Activated T-cell treated with anti-CD3 and anti-CD28 coated beads, Interleukin-2, amount 50 U/mL, for 72 hours (primary cell): ENCODE measurements at regions not wholly inside any gene's neighbourhood (a gene's known extent, or its start where the extent isn't known, plus 50 kb on each side); places are given as distances from the start of the nearest gene placed in this dataset.
A peak's percentile ranks its signal among the peaks of the same experiment; 100 is the strongest.

Experiments
- ATAC-seq, 2 donors: fragments of 150-1000 bp; cut with Tn5 transposase; replicated peaks in 1 of 2; 2 replicates each; pipeline ENCODE4 v1.10.0; 2021; ENCODE audit warnings: moderate library complexity in 2 of 2, mild to moderate bottlenecking in 1 of 2
- DNase-seq, 2 donors: peaks; one replicate each; pipeline ENCODE4 v3.0.0; 2021 to 2022; ENCODE audit warnings: mixed read lengths in 1 of 2
- H3K27ac Mint-ChIP-seq: one replicate; pipeline ENCODE4 v1.8.0; 2022; ENCODE audit warnings: mild to moderate bottlenecking, moderate library complexity, mixed read lengths
- H3K27me3 Mint-ChIP-seq: one replicate; pipeline ENCODE4 v1.8.0; 2022; ENCODE audit warnings: low read depth, mixed read lengths
- H3K36me3 Mint-ChIP-seq, 2 donors: one replicate each; pipeline ENCODE4 v1.8.0; 2022; ENCODE audit warnings: mixed read lengths in 2 of 2, mild to moderate bottlenecking in 1 of 2; ENCODE audit not compliant: insufficient read depth in 2 of 2
- H3K4me1 Mint-ChIP-seq: one replicate; pipeline ENCODE4 v1.8.0; 2022; ENCODE audit warnings: low read depth, mixed read lengths
- H3K4me3 Mint-ChIP-seq, 2 donors: one replicate each; pipeline ENCODE4 v1.8.0; 2022; ENCODE audit warnings: mild to moderate bottlenecking in 2 of 2, mixed read lengths in 2 of 2, moderate library complexity in 2 of 2
- H3K9me3 Mint-ChIP-seq, 2 donors: one replicate each; pipeline ENCODE4 v1.8.0; 2022; ENCODE audit warnings: mixed read lengths in 2 of 2

DNA sequence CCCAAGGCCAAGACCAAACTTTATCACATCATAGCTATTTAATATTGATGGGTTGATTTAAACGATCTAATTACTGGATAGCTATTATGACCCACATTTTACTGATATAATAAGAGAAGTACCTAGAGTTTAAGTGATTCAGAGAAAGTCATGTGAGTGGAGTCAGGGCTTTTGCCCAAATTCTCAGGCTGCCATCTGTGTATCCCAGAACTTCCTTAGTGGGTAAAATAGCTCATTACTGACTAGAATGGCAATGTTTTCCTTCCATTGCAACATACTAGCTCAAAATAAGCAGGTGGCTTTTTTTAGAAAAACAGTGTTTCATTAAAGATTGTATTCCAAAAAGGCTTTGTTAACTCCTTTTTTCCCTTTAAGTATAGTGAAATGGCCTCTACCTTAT lies 113.9 kb upstream of the MAF start:
- Mint-ChIP-seq H3K9me3 (peaks cover 0 to 4% of the 10 kb centered on the region in 2 donors), H3K4me3 (peak overlapping the region in 1 of 2 donors; percentile 47), H3K4me1 (peaks cover 15% of the 10 kb centered on the region), H3K27ac (no peak overlapping the region), H3K36me3 (no peaks in the 10 kb centered on the region), H3K27me3 (peaks cover 17% of the 10 kb centered on the region)
- no peak for DNase-seq
- no peak for ATAC-seq

DNA sequence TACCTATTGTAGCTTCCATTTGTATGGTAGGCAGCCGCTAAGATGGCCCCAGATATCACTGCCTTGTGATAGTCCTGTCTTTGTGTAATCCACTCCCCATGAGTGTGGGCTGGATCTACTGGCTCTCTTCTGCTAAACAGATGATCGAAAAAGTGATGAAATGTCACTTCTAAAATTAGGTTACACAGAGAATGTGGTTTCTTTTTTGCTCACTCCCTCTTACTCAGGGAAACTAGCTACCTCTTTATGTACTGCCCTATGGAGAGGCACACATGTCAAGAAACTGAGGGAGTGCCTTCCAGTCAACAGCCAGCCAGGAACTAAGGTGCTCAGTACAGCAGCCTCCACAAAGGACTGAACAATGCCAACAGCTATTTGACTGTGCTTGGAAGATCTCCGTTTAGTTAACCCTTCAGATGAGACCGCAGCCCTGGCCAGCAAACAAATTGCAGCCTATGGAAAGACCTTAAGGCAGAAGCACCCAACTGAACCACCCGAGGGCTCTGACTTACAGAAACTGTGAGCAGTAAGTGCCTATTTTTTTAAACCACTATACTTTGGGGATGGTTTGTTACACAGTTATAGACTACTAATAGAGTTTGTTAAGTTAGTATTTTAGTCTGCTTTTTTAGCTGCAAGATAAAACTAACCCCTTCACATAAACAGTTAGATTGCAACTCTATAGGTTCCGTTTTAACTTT lies 113.2 kb upstream of the MAF start:
- Mint-ChIP-seq H3K36me3 (no peaks in the 10 kb centered on the region), H3K4me1 (peaks cover 15% of the 10 kb centered on the region), H3K27me3 (peaks cover 17% of the 10 kb centered on the region), H3K4me3 (peak overlapping the region in 1 of 2 donors; percentile 47), H3K27ac (no peak overlapping the region), H3K9me3 (peaks cover 0 to 4% of the 10 kb centered on the region in 2 donors)
- ATAC-seq: peak; percentile 75 to 93
- DNase-seq: peak in 1 of 2 donors; percentile 7

DNA sequence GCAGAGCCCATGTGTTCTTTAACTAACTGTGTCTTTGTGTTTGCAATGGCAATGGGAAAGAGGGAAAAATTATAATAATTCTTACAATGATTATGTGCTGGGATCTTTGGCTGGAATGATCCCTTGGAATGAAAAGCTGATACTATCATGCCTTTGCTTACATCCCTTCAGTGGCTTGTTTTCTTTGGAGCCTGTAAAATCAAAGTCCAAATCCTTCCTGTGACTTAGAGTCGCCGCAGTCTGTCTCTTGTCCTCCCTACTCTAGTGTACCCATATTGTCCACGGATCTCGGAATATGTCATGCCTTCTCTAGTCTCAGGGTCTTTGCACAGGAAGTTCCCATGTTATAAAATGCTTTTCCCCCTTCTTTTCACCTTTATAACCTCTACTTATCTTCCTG lies 111.7 kb upstream of the MAF start:
- Mint-ChIP-seq H3K27me3 (peaks cover 16% of the 10 kb centered on the region), H3K27ac (no peak overlapping the region), H3K36me3 (no peaks in the 10 kb centered on the region), H3K4me3 (no peak overlapping the region), H3K4me1 (peaks cover 14% of the 10 kb centered on the region), H3K9me3 (peaks cover 0 to 4% of the 10 kb centered on the region in 2 donors)
- ATAC-seq: no peak
- no peak for DNase-seq

DNA sequence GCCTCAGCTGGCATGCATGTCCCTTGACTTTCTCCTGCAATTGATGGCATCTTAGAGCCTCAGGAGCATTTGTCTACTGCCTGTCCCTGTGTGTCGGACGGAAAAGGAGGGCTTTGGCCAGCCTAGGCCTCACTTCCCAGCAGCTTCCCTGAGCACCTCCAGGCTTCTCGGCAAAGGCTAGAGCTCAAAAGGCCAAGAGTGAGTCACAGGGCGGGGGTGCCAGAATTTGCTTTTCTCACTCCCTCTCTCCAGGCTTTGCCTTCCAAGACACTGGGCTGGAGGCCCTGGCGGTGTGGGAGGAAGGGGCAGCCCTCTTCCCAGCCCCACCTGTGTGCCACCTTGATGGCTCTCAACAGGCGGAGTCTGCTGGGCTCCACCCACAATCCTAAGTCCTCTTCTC lies 107.3 kb upstream of the MAF start:
- peaks cover 0 to 4% of the 10 kb centered on the region in 2 donors for H3K9me3 Mint-ChIP-seq
- H3K4me3 Mint-ChIP-seq: no peak overlapping the region
- H3K4me1 Mint-ChIP-seq: no peaks in the 10 kb centered on the region
- no peaks in the 10 kb centered on the region for H3K27me3 Mint-ChIP-seq
- no peaks in the 10 kb centered on the region for H3K36me3 Mint-ChIP-seq
- DNase-seq (no peak), ATAC-seq (no peak)
- H3K27ac Mint-ChIP-seq: no peak overlapping the region

DNA sequence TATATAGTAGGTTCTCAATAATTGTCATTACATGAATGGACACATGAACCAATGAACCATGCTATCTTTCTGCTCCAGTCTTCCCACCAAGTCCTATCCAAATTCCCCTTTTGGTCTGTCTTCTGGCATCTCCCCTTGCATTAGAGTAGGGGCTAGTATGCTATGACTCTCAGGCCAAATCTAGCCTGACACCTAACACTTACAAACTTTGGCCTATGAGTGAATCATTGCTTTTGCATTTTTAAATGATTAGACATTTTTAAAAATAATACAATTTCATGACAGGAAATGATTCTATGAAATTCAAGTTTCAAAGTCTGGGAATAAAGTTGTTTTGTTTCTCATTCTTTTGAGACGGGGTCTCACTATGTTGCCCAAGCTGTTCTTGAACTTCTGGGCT lies 102.5 kb upstream of the MAF start:
- Mint-ChIP-seq H3K4me3 (no peak overlapping the region), H3K36me3 (no peaks in the 10 kb centered on the region), H3K27ac (no peak overlapping the region), H3K4me1 (no peaks in the 10 kb centered on the region), H3K9me3 (peaks cover 0 to 1% of the 10 kb centered on the region in 2 donors), H3K27me3 (no peaks in the 10 kb centered on the region)
- no peak for DNase-seq
- no peak for ATAC-seq

DNA sequence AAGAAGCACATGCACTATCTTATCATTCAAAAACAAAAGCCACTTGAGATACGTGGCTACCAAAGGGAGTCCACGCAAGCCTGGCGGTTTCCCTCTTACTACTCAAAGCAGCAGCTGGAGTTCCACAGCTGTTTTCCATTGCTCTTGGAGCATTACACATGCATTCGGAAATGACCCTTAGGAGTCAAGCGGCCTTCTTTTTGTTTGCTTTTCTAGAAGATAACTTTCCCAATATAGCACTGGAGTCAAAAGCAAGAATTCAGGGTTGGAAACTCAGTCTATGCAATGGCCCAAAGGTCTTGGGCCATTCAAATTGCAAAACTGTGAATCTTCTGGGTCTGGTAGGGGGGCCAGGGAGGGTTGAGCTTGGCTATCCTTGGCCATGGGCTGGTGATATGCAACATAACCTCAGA lies 97.8 kb upstream of the MAF start:
- Mint-ChIP-seq H3K27ac (no peak overlapping the region), H3K36me3 (peaks cover 2 to 3% of the 10 kb centered on the region in 2 donors), H3K4me1 (no peaks in the 10 kb centered on the region), H3K4me3 (no peak overlapping the region), H3K27me3 (no peaks in the 10 kb centered on the region), H3K9me3 (peaks cover 1 to 2% of the 10 kb centered on the region in 2 donors)
- ATAC-seq (no peak), DNase-seq (no peak)

DNA sequence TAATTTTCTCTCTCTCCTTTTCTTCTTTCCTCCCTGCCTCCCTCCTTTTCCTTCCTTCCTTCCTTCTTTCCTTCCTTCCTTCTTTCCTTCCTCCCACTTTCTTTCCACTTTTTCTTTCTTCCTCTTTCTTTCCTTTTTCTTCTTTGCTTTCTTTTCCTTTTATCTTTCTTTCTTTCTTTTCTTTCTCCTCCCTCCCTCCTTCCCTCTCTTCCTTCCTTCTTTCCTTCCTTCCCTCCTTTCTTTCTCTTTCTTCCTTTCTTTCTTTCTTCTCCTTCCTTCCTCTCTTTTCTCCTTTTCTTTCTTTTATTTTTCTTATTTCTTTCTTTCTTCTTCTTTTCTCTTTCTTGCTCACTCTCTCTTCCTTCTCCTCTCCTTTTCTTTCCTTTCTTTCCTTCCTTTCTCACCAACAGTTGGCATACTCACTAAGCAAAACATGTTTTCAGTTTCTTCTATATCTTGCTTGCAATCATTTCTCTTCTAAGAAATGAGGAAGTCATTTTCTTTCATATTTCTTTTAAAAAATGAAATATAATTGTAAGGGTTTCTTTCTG lies 97.1 kb upstream of the MAF start:
- no peak overlapping the region for H3K27ac Mint-ChIP-seq

DNA sequence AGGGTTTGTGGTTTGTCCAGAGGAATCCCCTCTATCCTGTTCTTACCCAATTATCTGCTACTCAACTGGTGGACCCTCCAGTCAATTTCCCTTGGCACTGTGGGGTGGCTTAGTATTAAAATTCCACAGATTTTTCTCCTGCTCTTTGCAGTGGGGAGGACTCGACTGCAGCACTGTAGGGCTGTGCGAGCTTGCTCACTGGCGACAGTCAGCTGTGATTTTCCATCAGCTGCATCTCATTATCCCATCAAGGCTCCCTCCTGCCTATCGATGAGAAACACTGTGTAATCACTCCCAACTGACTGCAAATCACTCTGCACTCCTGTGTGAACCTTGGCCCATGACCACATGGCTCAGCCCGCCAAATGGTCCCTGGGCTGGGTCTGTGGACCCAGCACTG lies 90.5 kb upstream of the MAF start:
- ATAC-seq (no peak), DNase-seq (no peak)
- peaks cover 0 to 5% of the 10 kb centered on the region in 2 donors for H3K9me3 Mint-ChIP-seq
- H3K4me3 Mint-ChIP-seq: no peak overlapping the region
- no peaks in the 10 kb centered on the region for H3K27me3 Mint-ChIP-seq
- peaks cover 2 to 3% of the 10 kb centered on the region in 2 donors for H3K36me3 Mint-ChIP-seq
- no peaks in the 10 kb centered on the region for H3K4me1 Mint-ChIP-seq
- no peak overlapping the region for H3K27ac Mint-ChIP-seq

More for the DNA sequence above, 97.1 kb upstream of the MAF start:
- Mint-ChIP-seq H3K4me3 (no peak overlapping the region), H3K27me3 (no peaks in the 10 kb centered on the region), H3K4me1 (no peaks in the 10 kb centered on the region), H3K36me3 (peaks cover 2 to 3% of the 10 kb centered on the region in 2 donors), H3K9me3 (peaks cover 0 to 2% of the 10 kb centered on the region in 2 donors)
- ATAC-seq (no peak), DNase-seq (no peak)

DNA sequence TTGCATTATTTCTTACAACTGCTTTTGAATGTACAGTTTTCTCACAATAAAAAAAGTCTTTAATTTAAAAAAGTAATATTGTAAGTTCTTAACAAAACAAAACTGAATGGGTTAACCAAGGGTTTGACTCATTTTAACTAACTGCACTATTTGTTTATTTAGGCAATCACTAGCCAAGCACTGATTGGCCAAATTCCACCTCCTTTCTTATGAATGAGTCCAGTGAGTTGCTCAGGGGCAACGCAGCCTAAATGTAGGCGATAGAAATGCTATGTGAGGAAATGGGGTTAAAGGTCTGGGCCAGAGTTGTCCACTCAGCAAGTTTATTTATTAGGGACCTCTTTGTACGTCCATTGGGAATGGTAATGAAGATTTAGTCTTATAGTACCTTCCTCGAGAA lies 89.6 kb upstream of the MAF start:
- Mint-ChIP-seq H3K27me3 (no peaks in the 10 kb centered on the region), H3K4me1 (no peaks in the 10 kb centered on the region), H3K4me3 (no peak overlapping the region), H3K27ac (no peak overlapping the region), H3K36me3 (peaks cover 2 to 3% of the 10 kb centered on the region in 2 donors), H3K9me3 (peaks cover 0 to 5% of the 10 kb centered on the region in 2 donors)
- ATAC-seq (no peak), DNase-seq (no peak)

DNA sequence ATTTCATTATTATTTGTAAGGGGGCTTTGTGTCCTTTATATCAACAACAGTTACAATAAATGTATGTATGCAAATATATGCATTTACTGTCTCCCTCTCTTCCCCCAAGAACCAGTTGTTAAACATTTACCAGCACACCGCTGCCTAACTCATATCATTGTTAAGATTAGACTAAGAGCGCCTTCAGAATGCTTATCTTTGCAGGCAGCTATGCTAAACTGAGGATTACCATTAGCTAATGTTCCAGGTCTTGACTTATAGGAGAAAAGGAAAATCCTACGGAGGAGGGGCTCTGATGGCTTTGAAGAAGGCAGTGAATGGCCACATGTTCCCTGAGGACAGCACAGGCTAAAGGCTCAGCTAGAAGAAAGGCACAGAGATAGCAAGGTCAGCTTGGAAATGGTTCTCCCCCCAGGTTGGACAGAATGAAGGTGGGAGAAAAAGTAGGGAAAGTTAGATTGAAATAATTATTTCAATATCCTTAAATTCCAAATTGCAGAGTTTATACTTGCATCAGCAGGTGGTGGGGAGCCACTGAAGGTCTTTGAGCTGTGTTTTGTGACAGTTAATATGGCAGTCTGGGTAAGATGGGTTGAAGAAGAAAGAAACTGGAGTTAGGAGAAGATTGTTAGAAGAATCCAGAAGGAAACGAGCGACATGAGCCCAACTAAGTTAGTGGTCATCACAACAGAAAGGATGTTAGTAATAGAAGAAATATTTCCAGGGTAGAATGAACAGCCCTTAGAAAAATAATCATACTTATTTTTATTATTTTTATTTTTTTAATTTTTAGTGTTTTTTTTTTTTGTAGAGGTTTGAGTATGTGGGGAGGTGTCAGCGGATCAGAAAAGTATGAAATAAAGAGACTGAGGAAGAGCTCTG lies 87.0 kb upstream of the MAF start:
- no peaks in the 10 kb centered on the region for H3K4me1 Mint-ChIP-seq
- H3K36me3 Mint-ChIP-seq: no peaks in the 10 kb centered on the region
- no peak overlapping the region for H3K27ac Mint-ChIP-seq
- no peak for ATAC-seq
- peaks cover 0 to 3% of the 10 kb centered on the region in 2 donors for H3K9me3 Mint-ChIP-seq
- H3K4me3 Mint-ChIP-seq: no peak overlapping the region
- H3K27me3 Mint-ChIP-seq: no peaks in the 10 kb centered on the region
- no peak for DNase-seq

DNA sequence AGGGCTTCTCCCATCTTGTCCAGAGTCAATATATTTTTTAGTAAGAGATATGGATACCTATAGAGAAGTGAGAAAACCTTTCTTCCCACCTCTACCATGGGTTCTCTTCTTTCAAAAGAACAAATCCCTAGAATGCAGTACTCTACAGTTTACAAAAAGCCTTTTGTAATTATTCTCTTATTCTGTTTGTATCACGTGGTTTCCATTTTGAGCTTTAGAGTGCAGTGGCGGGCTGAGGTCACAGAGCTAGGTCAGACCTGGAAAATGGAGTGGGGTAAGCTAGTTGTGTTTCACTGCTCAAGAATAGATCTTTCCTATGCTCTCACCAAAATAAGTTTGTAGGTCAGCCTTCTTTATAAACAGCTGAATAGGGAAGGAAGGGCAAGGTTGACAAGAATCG lies 85.3 kb upstream of the MAF start:
- Mint-ChIP-seq H3K36me3 (no peaks in the 10 kb centered on the region), H3K4me3 (no peak overlapping the region), H3K27me3 (no peaks in the 10 kb centered on the region), H3K9me3 (no peaks in the 10 kb centered on the region), H3K27ac (no peak overlapping the region), H3K4me1 (no peaks in the 10 kb centered on the region)
- no peak for ATAC-seq
- no peak for DNase-seq

DNA sequence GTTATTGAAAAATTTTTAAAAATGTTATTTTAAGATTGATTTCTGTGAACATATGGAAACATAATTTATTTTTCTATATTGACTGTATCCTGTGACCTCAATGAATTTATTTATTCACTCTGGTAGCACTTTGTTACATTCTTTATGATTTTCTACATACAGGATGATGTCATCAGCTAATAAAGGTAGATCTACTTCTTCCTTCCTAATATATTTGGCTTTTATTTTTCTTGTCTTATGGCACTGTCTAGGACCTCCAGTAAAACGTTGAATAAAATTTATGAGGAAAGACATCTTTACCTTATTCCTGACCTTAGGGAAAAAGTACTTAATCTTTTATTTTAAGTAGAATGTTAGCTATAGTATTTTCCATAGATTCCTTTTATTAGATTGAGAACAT lies 78.8 kb upstream of the MAF start:
- no peak for ATAC-seq
- Mint-ChIP-seq H3K4me3 (no peak overlapping the region), H3K27me3 (no peaks in the 10 kb centered on the region), H3K4me1 (no peaks in the 10 kb centered on the region), H3K9me3 (no peaks in the 10 kb centered on the region), H3K27ac (no peak overlapping the region), H3K36me3 (no peaks in the 10 kb centered on the region)
- DNase-seq: no peak

DNA sequence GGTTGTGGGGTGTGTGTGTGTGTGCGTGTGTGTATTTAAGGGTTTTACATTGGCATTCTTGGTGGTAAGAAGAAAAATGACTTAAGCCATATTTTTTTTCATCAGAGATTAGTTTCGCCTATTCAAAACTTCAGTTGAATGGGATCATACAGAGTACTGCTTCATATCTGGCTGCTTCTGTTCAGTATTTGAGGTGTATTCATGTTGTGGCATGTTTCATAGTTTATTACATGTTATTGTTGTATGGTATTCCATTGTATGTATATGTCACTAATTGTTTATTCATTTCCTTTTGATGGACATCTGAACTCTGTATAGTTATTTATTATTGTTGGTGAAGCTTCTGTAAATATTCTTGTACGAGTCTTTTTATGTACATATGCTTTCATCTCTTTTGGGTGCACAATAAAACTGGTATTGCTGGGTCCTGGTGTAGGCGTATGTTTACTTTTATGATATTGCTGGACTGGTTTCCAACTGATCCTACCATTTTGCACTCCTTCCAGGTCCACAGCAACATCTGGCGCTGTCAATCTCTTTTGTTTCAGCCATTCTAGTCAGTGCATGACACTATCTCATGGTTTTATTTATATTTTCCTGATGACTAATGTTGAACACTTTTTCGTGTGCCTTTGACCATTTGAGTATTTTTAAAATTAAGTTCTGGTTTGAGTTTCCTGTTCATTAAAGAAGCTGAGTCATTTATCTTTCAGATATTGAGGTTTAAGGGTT lies 77.4 kb upstream of the MAF start:
- Mint-ChIP-seq H3K4me3 (no peak overlapping the region), H3K27me3 (no peaks in the 10 kb centered on the region), H3K27ac (no peak overlapping the region), H3K36me3 (no peaks in the 10 kb centered on the region), H3K9me3 (no peaks in the 10 kb centered on the region), H3K4me1 (no peaks in the 10 kb centered on the region)
- DNase-seq (no peak), ATAC-seq (no peak)
